ENCODE measurements at regions not wholly inside any gene's neighbourhood (a gene's known extent, or its start where the extent isn't known, plus 50 kb on each side); places are given as distances from the start of the nearest gene placed in this dataset.

DNA sequence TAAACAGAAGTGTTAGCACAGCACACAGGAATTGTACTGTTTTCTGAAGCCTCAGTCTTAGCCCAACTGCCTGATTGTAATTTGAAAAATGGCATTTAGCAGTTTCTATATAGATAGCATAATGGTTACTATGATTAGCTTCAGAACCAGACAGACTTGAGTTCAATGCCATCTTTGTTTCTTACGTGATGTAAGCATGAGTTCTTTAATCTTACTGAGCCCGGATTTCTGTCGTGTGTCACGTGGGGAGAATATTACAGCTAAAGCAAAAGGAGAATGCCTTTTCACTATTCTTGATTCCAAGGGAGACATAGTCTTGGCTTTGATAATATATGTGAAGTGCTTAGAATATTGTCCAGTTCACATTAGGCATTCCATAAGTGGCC, 407.3 kb downstream of the STIM2 start:
- no peak for DNase-seq (ENCODE audit: low spot score)

DNA sequence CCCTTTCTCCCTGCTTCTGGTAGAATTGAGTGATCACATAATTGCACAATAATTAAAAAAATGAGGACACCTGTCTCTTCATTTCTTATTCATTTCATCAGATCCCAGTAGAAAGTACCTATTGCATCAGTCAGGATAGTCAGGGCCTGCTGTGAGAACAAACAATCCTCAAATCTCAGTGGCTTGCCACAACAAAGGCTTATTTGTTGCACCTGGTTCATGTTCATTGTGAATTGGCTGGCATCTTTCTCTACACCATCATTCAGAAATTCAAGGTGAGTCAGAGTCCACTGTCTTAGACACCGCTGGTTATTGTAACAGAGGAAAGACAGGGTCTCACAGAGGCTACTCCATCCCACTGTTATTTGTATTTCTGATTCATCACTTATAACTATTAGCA, 409.8 kb downstream of the STIM2 start:
- peak; percentile 76 for DNase-seq (ENCODE audit: low spot score)

DNA sequence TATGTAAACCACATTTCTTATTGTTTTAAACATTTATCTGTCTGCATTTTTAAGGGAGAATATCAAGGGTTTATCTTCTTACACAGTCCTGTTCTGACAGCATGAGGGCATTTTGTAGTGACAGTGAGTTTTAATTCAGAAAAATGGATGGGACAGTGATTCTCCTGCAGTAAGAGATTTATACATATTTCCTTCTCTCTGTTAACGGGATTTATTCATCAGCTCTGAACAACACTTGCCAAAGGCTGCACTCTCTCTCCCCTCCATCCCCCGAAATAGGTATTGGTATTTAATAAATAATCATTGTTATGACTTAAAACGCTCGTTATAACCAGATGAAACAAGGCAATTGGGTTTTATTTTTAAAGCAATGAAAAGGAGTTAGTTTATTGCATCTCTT, 410.9 kb downstream of the STIM2 start:
- no peak for DNase-seq (ENCODE audit: low spot score)

DNA sequence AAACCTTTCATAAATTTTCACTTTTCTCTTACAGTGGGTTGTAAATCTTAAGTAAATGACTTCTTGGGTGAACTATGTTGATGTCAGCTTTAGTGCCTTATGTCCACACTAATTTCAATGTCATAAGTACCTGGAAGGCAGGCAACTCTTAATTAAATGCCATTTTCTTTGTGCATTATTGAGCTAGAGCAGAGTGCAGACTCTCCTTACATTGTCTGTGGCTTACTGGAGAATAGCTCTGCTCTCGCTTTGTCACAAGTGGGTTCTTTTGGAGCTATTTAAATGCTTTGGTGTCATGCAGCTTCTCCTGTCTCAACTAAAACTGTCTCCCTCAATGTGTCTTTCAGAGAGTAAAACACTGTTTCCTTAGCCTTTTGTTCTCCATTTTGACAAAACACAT, 411.6 kb downstream of the STIM2 start:
- DNase-seq (ENCODE audit: low spot score), result no peak

DNA sequence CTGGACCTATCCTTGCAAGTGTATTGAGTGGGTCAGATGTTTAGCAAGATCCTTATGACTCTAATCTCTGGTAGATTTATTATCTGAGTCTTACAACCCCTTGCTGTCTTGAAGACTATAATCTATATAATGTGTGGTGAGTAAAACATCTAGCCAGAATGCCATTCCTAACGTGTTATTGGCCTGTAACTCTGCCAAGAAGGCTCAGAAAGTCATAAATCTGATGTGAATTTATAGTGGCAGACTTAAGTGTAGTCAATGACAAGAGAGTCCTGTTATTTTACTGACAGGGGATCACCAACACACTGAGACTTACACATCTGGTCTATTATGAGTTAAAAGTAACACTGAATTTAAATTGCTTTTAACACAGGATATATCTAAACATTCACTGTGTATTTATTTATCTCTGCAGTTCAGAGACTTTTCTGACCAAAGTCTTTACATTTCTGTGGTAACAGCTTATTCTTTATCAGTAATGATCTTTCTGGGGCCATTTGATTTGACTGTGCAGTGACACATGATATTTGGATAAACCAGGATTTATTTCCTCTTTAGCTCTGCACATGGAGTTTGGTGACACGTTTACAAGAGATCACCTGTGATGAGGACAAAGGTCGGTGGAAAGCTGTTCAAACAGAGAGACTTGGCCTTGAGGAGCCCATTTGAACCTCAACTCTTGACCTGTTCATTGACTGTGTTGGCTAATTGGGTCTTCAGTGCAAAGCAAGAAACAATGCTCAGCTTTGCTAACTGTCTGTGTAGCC, 415.8 kb downstream of the STIM2 start:
- no peak for DNase-seq (ENCODE audit: low spot score)

DNA sequence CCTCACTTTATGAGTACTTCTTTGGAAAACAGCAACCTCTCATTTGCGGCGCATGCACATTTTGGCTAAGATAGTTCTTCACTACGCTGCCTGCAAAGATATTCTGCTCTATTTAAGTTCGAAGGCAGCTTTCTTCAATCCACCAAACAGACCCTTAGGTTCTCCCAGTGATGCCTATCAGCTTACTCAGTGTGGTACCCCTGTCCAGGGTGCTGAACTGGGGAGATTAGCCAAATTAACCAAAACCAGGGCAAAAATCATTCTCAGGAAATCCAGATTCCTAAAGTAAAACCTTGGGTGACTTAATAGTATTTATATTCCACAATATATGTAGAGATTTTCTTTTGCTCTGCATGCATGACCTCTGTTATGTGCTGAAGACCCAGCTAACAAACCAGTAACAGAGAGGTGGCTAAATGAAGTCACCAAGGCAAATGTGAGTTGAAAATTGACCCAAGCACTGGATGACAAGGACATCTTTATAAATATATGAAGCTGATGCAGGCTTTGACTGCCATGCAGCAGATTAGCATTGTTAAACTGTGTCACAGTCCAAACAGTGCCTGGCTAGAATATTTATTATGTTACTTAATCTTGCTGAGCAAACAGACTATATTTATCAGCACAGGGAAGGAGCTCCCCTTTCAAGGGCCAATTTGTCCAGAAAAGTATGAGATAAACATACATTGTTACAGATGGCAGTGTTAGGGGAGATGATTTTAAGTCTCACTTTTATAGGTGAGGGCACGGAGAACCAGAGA, 418.2 kb downstream of the STIM2 start:
- no peak for DNase-seq (ENCODE audit: low spot score)

DNA sequence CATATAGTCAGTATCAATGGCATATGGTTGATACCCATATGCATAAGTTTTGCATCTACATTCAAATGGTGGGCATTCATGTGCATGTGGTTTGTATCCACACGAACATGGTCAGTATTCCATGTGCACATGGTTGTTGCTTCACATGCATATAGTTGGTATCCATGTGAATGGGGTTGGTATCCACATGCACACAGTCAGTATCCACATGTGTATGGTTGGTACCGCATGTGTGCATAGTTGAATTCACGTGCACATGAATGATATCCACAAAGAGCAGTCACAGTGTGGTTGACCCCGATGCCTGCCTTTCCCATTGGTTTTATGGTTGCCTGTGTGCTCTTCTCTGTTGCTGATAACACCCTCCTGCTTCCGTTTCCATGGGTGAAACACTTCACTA, 427.9 kb downstream of the STIM2 start:
- DNase-seq (ENCODE audit: low spot score), result no peak

DNA sequence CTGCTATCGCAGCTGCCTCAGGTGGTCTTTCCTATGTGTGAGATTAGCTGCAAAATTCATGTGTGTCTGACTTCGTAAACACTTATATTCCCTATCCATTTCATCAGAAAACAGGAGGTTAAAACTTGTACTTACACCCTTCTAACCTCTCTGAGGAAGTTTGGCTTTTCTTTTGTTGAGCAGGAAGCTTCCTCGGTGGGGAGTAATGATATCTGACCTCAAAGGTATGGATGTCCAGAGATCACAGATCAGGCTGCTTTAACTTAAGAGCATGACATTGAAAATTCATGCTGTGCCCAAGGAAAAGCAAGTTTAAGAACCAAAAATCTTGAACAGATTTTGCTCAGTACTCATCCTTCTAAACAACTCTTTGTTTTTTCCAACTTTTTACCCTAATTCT, 429.1 kb downstream of the STIM2 start:
- no peak for DNase-seq (ENCODE audit: low spot score)

DNA sequence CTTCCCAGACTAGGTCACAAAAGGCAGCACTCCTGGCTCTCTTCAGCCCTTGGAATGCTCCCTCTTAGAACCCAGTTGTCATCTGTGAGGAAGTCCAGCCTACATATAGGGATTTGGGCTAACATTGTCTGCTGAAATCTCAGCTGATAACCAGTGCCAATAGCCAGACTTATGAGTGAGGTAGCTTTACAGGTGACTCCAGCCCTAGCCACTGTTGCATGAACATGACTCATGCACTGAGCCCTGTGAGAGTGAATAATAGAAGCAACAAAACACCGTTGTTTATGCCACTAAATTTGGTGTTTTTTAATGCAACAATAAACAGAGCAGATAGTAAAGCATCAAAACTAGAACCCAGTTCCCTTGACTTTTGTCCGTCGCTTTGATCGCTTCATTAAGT, 433.2 kb downstream of the STIM2 start:
- no peak for DNase-seq (ENCODE audit: low spot score)

DNA sequence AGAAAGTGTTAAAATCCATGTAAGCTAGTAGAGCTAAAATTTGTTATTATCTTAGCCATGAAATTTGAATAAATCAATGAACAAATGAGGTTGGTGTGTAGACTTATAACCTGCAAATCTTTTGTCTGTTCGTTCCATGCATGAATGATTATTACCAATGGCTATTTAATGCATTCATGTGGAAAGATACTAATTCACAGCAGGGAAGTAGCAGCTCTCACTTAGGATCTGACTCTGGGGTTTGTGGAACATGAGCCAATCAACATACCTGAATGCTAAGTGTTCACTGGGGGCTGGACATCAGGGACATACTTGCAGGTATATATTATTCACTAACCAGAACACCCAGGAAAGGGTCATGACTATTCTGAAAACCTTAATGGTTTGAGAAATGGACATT, 444.1 kb downstream of the STIM2 start:
- no peak for DNase-seq (ENCODE audit: low spot score)

DNA sequence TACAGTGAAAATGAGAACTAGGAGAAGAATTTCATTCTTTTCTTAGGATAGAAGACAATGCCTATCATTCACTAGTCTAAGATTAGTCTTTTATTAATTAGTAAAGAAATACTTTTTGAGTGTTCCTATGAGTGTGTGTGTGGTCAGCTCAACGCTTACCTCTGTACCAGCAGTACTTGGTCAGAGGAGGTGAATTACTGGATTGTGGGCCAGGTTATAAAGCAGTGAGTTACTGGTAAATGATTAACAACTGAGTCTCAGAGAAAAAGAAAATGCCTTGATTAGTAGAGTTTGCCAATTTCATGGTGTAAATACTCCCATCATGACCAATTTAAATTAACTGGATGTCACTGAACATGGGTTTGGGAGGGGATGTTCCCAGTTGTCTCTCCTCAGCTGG, 444.6 kb downstream of the STIM2 start:
- DNase-seq (ENCODE audit: low spot score), result no peak

DNA sequence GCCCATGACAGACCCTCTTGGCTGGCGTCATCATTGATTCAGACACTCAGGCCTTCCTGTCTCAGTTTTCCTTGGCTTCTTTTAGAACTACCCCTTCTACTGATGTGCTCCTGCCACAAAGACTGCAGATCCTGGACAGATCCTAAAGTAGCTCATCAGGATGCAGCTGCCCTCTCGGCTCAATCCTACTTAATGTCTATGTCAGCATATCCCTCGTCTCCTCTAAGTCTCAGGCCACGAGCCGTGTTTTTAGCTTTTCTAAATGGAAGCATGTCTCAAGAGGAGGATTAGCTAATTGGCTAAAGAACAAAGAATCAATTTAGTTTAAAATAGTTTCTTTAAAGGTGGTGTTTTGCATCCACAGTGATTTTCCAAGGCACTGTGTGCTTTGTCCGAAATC, 447.7 kb downstream of the STIM2 start:
- DNase-seq (ENCODE audit: low spot score), result no peak

DNA sequence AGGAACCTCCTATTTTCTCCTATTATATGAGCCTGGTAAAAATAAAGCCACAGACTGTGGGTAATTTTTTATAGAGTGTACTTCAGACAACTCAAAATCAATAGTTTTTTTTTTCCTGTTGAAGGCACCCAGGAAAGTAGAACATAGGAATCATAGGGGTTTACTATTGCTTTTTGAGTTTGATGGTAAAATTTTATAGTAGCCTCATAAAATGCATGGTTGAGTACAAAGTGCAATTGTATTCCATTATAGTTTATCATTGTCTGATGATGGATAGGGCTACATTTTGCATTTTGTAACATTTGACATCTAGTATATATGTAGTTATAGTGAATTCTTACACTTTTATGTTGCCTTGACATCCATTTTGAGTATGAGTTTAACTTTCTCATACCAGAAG, 455.0 kb downstream of the STIM2 start:
- DNase-seq (ENCODE audit: low spot score), result no peak

DNA sequence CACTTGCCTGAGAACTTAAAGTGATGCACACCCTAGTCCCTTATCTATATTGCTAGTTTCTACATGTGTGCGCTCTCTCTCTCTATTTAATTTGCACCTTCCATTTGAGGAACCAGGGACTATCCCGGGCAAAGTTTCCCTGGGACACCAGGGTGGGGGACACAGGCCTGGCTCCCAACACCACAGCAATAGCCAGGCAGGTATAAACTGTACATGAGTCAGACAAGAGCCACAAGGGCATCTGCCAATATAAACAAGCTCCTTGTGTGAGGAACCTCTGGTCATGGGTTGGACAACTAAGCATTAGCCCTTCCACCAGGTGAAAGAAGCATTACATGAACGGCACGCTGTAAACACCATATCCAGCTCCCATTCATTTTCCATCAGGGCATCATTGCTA, 455.5 kb downstream of the STIM2 start:
- no peak for DNase-seq (ENCODE audit: low spot score)

DNA sequence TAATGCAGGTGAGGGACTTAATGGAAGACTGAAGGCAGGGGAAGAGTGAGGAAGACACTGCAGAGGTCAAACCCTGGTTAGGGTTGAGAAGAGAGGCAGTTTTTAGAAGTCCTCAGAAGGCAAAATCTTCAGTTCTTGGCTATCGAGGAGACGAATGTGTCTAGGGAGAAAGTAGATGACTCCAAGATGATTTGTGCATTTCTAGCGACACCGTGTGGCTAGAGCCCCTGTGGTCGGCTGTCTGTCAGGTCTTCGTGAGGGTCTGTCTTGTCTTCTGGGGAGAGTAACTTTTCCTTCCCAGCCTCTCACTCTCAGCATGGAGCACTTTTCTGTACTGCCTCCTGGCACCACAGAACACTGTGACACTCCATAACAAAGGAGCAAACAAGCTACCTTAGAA, 458.1 kb downstream of the STIM2 start:
- DNase-seq (ENCODE audit: low spot score), result peak; percentile 26

DNA sequence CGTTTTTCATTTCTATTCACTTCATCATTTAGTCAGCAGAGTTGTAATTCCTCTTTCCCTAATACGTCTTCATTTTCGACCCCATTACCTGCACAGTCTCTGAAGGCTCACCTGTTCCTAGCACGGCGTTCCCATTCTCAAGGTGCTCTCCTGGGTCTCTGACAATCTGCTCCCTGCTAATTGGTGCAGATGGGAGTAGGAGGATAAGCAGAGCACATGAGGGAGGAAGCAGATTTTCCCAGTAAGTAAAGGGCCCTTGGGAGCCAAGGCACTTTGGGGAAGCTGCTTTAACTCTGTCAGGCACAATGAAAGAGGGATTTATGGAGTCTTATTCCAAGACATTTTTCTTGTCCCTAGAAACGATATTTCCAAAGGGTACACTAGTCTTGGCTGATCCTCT, 466.4 kb downstream of the STIM2 start:
- DNase-seq (ENCODE audit: low spot score), result no peak

DNA sequence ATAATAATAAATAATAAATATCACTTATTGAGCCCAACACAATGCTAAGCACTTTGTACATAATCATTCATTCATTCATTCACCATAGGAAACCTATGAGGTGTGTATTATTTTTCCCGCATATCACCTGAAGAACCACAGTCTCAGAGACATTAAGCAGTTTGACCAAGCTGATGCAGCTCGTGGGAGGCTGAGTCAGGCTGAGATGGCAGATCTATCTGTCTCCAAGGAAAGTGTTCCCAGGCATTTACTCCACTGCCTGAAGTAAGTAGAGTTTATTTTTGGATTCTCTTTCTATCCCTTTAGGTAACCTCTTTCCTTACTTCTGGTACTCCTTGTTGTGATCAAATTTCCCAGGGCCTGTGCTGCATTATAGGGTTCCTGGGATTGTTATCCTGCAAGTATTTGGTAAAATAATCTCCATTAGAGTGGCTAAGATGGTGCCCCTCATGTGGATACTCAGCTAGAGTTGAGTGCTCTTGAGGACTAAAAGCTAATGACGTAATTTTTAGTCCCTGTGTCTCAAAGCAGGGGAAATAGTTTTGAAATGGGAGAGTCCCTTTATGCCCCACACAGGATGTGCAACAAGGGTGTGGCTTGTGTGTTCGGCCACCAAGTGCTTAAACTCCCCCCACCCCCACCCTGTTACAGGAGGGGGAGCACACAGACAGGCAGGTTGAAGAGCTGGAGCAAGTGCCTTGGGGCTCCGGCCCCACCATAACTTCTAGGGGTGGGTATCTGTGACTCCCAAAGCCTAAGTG, 467.0 kb downstream of the STIM2 start:
- no peak for DNase-seq (ENCODE audit: low spot score)

DNA sequence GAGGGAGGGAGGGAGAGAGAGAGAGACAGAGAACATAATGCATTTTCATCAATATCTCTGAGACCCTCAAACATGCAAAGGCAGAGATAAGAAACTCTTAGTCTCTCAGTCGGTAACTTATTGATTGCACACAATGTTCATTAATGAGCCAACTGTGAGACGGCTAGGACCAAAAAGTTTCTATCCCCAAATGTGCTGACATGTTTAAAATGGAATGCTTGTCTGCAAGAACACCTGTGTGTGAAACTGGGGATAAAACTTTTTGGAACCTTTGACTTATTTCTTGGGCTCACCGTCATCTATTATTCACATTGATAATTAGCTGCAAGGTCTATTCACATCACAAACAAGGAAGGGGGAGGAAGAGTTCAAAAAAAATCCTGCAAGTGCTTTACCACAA, 477.9 kb downstream of the STIM2 start:
- no peak for DNase-seq (ENCODE audit: low spot score)

DNA sequence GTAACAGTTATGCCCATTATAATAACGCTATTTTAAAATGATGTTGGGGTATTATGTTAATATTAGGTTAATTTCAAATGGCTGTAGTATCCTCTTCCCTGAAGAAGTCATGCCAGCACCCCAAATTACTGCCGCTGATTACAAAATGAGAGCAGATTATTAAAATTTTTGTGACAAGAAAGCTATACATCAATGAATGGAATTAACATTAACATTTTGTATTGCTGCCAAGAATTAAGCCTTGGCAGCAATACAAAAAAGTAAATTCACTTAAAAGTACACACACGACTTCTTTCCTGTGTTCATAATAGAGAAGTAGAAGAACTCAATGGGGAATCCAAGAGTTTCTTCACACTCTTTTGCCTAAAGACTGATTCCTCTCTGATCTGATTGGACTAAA, 482.8 kb downstream of the STIM2 start:
- no peak for DNase-seq (ENCODE audit: low spot score)

DNA sequence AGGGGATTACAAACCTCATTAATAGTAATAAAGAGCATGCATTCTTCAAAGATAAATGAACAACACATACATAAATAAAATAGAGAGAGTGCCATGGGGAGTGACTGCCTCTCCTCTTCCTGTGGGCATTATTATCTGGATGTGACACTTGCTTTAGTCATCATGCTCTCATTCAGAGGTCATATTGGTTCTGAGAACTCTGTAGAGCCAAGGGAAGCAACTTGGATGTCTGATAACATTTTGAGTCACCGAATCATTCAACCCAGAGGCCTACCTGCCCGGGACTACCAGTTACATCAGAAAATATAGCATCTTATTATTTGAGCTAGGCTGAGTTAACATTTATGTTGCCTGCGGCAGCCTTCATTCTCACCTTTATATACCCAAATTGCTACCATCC, 489.5 kb downstream of the STIM2 start:
- DNase-seq (ENCODE audit: low spot score), result peak; percentile 11

DNA sequence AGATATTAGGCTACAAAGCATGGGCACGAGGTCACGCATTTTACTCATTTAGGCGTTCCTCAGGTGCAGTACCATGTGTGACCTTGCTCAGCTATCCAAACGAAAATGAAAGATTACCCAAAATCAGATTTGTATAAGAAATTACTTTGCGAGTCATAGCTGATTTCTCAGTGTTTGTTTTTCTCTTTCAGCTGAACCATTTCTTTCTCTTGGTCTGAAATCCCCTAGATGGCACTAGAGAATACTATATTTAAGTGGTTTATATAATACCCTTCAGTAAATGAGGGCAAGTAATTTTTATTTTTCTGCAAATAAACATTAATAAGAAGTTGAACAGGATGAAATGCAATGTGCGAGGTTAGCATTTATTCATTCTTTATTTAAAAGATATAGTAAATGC, 496.6 kb downstream of the STIM2 start:
- DNase-seq (ENCODE audit: low spot score), result peak; percentile 17

DNA sequence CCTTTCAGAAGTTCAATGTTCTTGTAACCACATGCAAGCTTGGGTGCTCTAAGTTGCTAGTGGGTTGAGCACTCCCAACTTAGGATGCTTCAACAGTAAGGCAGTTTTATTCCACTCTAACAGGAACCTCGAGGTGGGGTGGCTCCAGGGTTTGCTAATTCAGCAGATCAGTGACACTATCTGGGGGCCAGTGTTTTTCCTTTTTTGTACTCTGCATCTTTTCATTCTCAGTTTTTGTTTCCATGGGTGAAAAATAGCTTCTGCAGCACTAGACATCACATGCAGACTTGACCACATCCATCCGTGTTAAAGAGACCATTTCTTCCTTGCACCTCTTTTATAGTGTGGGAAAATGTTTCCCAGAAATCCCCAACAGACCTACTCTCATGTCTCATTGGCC, 497.6 kb downstream of the STIM2 start:
- no peak for DNase-seq (ENCODE audit: low spot score)

DNA sequence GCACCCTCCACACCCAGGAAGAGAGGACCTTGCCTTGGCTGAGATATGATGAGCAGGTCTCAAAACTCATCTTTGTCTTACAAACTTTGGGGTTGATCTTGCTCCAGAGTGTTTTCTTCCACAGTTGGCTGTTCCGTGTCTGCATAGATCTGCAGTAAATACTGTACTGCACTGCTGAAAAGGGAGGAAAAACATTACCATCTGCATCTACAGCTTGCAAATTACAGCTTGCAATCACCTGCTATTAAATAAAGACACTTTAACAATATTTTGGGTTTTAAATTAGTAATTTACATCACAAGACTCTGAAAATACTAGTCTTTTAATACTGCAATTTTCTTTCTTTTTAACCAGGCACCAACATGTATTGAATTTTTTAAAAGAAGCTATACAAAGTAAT, 499.5 kb downstream of the STIM2 start:
- DNase-seq (ENCODE audit: low spot score), result no peak

Data from SW480 (cell line).